Breast epithelium (tissue), 4 donors: ENCODE measurements at regions not wholly inside any gene's neighbourhood (a gene's known extent, or its start where the extent isn't known, plus 50 kb on each side); places are given as distances from the start of the nearest gene placed in this dataset.

ENCODE experiments used
- DNase-seq, 2 donors: peaks; one replicate each; pipeline ENCODE4 v3.0.0-alpha.2; 2019; ENCODE audit warnings: low spot score in 2 of 2
- H3K27ac ChIP-seq, 2 donors: fragments of 200-600 bp; sonication (generic) in 1 of 2; one replicate each; pipeline ENCODE4 v1.5.1; 2016 to 2019; ENCODE audit warnings: mild to moderate bottlenecking in 1 of 2
- H3K27me3 ChIP-seq, 2 donors: fragments of 200-600 bp; sonication (generic) in 1 of 2; one replicate each; pipeline versions ENCODE4 v1.5.1 to v1.6.0; 2017 to 2019; ENCODE audit warnings: control low read depth in 1 of 2, mild to moderate bottlenecking in 1 of 2
- H3K36me3 ChIP-seq: fragments of 200-600 bp; one replicate; pipeline ENCODE4 v1.5.1; 2019
- H3K4me1 ChIP-seq, 2 donors: fragments of 200-600 bp; sonication (generic); one replicate each; pipeline ENCODE4 v1.5.1; 2016 to 2019; ENCODE audit warnings: control low read depth in 1 of 2
- H3K4me3 ChIP-seq, 3 donors: fragments of 200-600 bp; sonication (generic); 1 replicate in 2 of 3; 2 replicates in 1 of 3; pipeline ENCODE4 v1.5.1; 2016 to 2019; ENCODE audit warnings: mild to moderate bottlenecking in 3 of 3, moderate library complexity in 2 of 3
- H3K9me3 ChIP-seq, 2 donors: fragments of 200-600 bp; sonication (generic) in 1 of 2; one replicate each; pipeline ENCODE4 v1.5.1; 2016 to 2019; ENCODE audit warnings: control low read depth in 1 of 2
- POLR2A ChIP-seq: fragments of 450-650 bp; IDR thresholded peaks from one replicate; pipeline ENCODE4 v1.6.1; 2016; ENCODE audit warnings: antibody characterized with exemption, mild to moderate bottlenecking, moderate library complexity
- POLR2AphosphoS5 ChIP-seq, 3 donors: sonication (generic); formaldehyde crosslinking; IDR thresholded peaks; one replicate each; pipeline ENCODE4 v1.6.1; 2017; ENCODE audit warnings: antibody characterized with exemption in 3 of 3
- intact Hi-C: fragments of 100-400 bp; cut with DNase I; formaldehyde crosslinking; loops from one replicate; pipeline ENCODE4 v1.15.1; 2023; ENCODE audit warnings: low total_unique reads
- TF ChIP-seq, protein P1 (sequence below), 3 donors: fragments of 450-650 bp; IDR thresholded peaks; one replicate each; pipeline ENCODE4 v1.5.1; 2016 to 2017; ENCODE audit warnings: antibody characterized with exemption in 3 of 3, mild to moderate bottlenecking in 3 of 3, moderate library complexity in 3 of 3

DNA sequence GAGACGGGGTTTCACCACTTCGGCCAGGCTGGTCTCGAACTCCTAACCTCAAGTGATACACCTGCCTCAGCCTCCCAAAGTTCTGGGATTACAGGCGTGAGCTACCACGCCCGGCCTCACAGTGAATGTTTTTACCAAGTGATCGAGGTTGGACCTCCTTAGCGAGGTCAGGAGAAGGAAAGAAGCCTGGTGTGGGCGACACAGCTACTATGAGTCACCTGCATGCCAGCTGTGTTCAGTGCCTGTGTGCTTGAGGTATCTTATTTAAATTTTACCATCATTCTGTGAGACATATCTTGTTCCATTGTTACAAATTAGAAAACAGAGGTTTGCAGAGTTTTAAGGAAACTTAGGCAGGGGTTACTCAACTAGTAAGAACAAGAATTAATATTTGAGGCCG lies 174.8 kb upstream of the DYNLRB2 start:
- no peak for TF ChIP-seq POLR2A
- no peak for TF ChIP-seq POLR2AphosphoS5 (IDR thresholded peaks at IDR 0.05)
- TF ChIP-seq, protein P1, sequence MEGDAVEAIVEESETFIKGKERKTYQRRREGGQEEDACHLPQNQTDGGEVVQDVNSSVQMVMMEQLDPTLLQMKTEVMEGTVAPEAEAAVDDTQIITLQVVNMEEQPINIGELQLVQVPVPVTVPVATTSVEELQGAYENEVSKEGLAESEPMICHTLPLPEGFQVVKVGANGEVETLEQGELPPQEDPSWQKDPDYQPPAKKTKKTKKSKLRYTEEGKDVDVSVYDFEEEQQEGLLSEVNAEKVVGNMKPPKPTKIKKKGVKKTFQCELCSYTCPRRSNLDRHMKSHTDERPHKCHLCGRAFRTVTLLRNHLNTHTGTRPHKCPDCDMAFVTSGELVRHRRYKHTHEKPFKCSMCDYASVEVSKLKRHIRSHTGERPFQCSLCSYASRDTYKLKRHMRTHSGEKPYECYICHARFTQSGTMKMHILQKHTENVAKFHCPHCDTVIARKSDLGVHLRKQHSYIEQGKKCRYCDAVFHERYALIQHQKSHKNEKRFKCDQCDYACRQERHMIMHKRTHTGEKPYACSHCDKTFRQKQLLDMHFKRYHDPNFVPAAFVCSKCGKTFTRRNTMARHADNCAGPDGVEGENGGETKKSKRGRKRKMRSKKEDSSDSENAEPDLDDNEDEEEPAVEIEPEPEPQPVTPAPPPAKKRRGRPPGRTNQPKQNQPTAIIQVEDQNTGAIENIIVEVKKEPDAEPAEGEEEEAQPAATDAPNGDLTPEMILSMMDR (IDR thresholded peaks at IDR 0.05): no peak
- Histone ChIP-seq H3K36me3 (no peaks in the 10 kb centered on the region), H3K4me3 (no peak overlapping the region), H3K9me3 (no peaks in the 10 kb centered on the region), H3K27me3 (no peaks in the 10 kb centered on the region), H3K27ac (no peak overlapping the region), H3K4me1 (no peaks in the 10 kb centered on the region)
- intact Hi-C loops: no loop called here
- DNase-seq: no peak

DNA sequence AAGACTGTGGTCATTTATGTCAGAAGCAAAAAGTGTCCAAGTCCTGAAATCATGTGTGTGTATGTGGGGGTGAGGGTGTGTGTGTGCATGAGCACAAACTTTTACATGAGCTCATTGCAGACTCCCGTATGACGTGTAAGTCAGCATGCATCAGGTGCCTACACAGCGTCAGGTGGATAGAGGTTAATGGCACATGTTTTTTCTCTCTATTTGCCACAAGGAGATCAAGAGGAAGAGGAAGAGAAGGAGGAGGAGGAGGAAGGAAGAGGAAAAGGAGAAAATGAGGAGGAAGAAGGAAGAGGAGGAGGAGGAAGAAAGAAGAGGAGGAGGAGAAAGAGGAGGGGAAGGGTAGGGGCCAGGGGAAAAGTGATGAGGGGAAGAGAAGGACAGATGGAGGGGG lies 178.0 kb upstream of the DYNLRB2 start:
- Histone ChIP-seq H3K4me1 (no peaks in the 10 kb centered on the region), H3K4me3 (no peak overlapping the region), H3K36me3 (no peaks in the 10 kb centered on the region), H3K9me3 (no peaks in the 10 kb centered on the region), H3K27ac (no peak overlapping the region), H3K27me3 (no peaks in the 10 kb centered on the region)
- TF ChIP-seq POLR2AphosphoS5 (IDR thresholded peaks at IDR 0.05): no peak
- intact Hi-C loops: no loop called here
- no peak for DNase-seq

DNA sequence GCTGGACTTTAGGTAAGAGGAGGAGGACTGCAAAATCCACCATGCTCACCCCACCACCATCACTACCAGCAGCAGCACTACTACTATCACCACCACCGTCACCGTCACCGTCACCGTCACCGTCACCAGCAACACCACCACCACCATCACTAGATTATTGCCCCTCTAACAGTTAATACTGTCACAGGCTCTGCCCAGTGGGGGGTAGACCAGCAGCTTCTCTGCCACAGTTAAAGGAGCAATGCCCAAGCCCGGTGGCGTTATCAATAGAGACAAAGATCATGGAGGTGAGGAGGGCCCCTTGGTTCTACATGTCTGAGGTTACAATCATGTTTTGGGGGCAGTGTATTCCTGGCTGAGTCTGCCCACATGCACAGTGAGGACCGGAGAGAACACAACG lies 184.4 kb upstream of the DYNLRB2 start:
- TF ChIP-seq POLR2A: no peak
- TF ChIP-seq, protein P1 (IDR thresholded peaks at IDR 0.05): no peak
- TF ChIP-seq POLR2AphosphoS5 (IDR thresholded peaks at IDR 0.05): no peak
- Histone ChIP-seq H3K9me3 (no peaks in the 10 kb centered on the region), H3K36me3 (no peaks in the 10 kb centered on the region), H3K27me3 (no peaks in the 10 kb centered on the region), H3K4me1 (no peaks in the 10 kb centered on the region), H3K4me3 (no peak overlapping the region), H3K27ac (no peak overlapping the region)
- no peak for DNase-seq
- intact Hi-C loops: no loop called here

DNA sequence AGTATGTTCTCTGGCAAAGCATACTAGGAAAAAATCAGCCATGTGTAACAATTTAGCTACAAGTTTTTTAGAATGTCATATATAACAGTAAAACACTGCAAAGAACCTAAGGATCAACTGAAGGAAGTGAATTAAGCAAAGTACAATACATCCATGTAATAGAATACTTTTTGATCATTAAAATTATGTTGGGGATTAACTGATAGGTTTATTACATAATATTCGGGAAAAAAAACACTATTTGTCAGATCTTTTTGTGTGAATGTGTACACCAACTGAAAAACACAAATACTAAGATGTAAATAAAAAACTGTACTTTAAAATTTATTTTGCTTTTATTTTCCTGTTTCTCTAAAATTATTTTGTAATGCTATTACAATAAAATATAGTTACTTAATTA lies 185.5 kb upstream of the DYNLRB2 start:
- no peak overlapping the region for H3K27ac ChIP-seq
- intact Hi-C loops: no loop called here
- H3K4me1 ChIP-seq: no peaks in the 10 kb centered on the region
- no peaks in the 10 kb centered on the region for H3K36me3 ChIP-seq
- H3K27me3 ChIP-seq: no peaks in the 10 kb centered on the region
- no peaks in the 10 kb centered on the region for H3K9me3 ChIP-seq
- H3K4me3 ChIP-seq: no peak overlapping the region
- no peak for TF ChIP-seq POLR2A
- TF ChIP-seq POLR2AphosphoS5 (IDR thresholded peaks at IDR 0.05): no peak
- TF ChIP-seq, protein P1 (IDR thresholded peaks at IDR 0.05): no peak
- no peak for DNase-seq

DNA sequence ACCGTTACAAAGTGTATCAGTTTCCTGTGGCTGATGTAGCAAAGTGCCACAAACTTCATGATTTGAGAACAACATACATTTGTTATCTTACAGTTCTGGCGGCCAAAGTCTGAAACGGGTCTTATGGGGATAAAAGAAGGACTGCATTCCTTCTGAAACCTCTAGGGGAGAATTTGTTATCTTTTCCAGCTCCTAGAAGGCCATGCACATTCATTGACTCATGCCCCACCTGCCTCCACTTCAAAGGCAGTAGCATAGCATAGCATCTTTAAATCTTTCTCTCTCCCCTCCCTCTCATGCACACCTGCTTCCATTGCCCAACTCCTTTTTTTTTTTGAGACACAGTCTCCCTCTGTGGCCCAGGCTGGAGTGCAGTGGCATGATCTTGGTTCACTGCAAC lies 190.7 kb upstream of the DYNLRB2 start:
- H3K9me3 ChIP-seq: no peaks in the 10 kb centered on the region
- intact Hi-C loops: no loop called here
- H3K4me1 ChIP-seq: no peaks in the 10 kb centered on the region
- no peak for DNase-seq
- no peaks in the 10 kb centered on the region for H3K27me3 ChIP-seq
- H3K27ac ChIP-seq: no peak overlapping the region
- H3K4me3 ChIP-seq: no peak overlapping the region
- no peaks in the 10 kb centered on the region for H3K36me3 ChIP-seq
- no peak for TF ChIP-seq POLR2AphosphoS5 (IDR thresholded peaks at IDR 0.05)
- TF ChIP-seq, protein P1 (IDR thresholded peaks at IDR 0.05): no peak
- TF ChIP-seq POLR2A: no peak

DNA sequence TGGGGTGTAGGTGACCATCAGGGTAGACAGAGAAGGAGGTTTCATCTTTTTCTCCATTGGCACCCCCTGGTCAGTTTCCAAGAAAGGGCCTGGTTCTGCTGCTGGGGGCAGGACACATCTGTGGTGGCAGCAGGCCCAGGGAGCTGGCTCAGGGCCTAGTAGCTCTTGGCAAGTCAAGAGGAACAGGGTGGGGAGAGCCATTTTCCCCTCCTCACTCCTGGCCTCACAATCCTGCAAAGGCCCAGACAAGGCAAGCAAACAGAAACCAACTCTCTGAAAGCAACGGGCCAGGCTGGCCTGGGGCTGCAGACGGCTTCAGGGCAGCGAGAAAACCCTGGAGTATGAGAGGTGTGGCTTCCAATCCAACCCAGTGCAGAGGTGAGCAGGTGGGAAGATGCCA lies 192.9 kb upstream of the DYNLRB2 start:
- intact Hi-C loops: no loop called here
- Histone ChIP-seq H3K27me3 (no peaks in the 10 kb centered on the region), H3K36me3 (no peaks in the 10 kb centered on the region), H3K9me3 (no peaks in the 10 kb centered on the region), H3K27ac (no peak overlapping the region), H3K4me1 (no peaks in the 10 kb centered on the region), H3K4me3 (peak overlapping the region in 1 of 3 donors; percentile 19)
- DNase-seq: no peak
- TF ChIP-seq, protein P1 (IDR thresholded peaks at IDR 0.05): no peak
- TF ChIP-seq POLR2A: no peak
- peak in 1 of 3 donors; percentile 43 for TF ChIP-seq POLR2AphosphoS5 (IDR thresholded peaks at IDR 0.05)
